GM12878 (cell line): ENCODE measurements at regions not wholly inside any gene's neighbourhood (a gene's known extent, or its start where the extent isn't known, plus 50 kb on each side); places are given as distances from the start of the nearest gene placed in this dataset.

Source experiments
- BHLHE40 ChIP-seq, 2 experiments: fragments of 450-650 bp in 1 of 2; IDR thresholded peaks; 2 replicates each; pipeline ENCODE4 v1.6.1; 2011 to 2017; ENCODE audit warnings: low read depth in 2 of 2, borderline replicate concordance in 1 of 2, improper control_type of control experiment in 1 of 2, low read length in 1 of 2, mild to moderate bottlenecking in 1 of 2
- CHD4 ChIP-seq: fragments of 200-600 bp; sonication (generic); IDR thresholded peaks from 2 replicates; pipeline ENCODE4 v1.6.1; 2016; ENCODE audit warnings: mild to moderate bottlenecking
- DPF2 ChIP-seq: fragments of 450-650 bp; IDR thresholded peaks from 2 replicates; pipeline ENCODE4 v1.6.1; 2017; ENCODE audit warnings: mild to moderate bottlenecking
- EGR1 ChIP-seq, 2 experiments: IDR thresholded peaks; 1 replicate in 1 of 2; 2 replicates in 1 of 2; pipeline ENCODE4 v1.6.1; 2011 to 2012; ENCODE audit warnings: low read depth in 2 of 2, low read length in 2 of 2, borderline replicate concordance in 1 of 2, mild to moderate bottlenecking in 1 of 2, moderate library complexity in 1 of 2
- FOXK2 ChIP-seq: fragments of 450-650 bp; IDR thresholded peaks from 2 replicates; pipeline ENCODE4 v1.6.1; 2017; ENCODE audit warnings: mild to moderate bottlenecking, moderate library complexity
- GATAD2B ChIP-seq: fragments of 450-650 bp; conservative IDR thresholded peaks from 2 replicates; pipeline ENCODE4 v1.6.1; 2017; ENCODE audit warnings: low read depth, mild to moderate bottlenecking, moderate library complexity
- HDAC2 ChIP-seq: fragments of 200-600 bp; sonication (generic); IDR thresholded peaks from 2 replicates; pipeline ENCODE4 v1.6.1; 2017
- POLR2AphosphoS2 ChIP-seq: IDR thresholded peaks from 2 replicates; pipeline ENCODE4 v1.6.1; 2011; ENCODE audit warnings: low read depth, mild to moderate bottlenecking, low read length, improper control_type of control experiment, moderate library complexity
- RAD51 ChIP-seq: fragments of 450-650 bp; IDR thresholded peaks from 2 replicates; pipeline ENCODE4 v1.6.1; 2016; ENCODE audit warnings: moderate library complexity, mild to moderate bottlenecking, inconsistent platforms
- RCOR1 ChIP-seq: conservative IDR thresholded peaks from 2 replicates; pipeline ENCODE4 v1.6.1; 2012; ENCODE audit warnings: low read depth, low read length, improper control_type of control experiment
- SPI1 ChIP-seq: IDR thresholded peaks from 2 replicates; pipeline ENCODE4 v1.6.1; 2011; ENCODE audit warnings: low read depth, mild to moderate bottlenecking, low read length, moderate library complexity, borderline replicate concordance; ENCODE audit not compliant: insufficient read depth
- SREBF2 ChIP-seq: IDR thresholded peaks from 2 replicates; pipeline ENCODE4 v1.6.1; 2012; ENCODE audit warnings: mild to moderate bottlenecking, low read length
- SRF ChIP-seq, 2 experiments: IDR thresholded peaks; 2 replicates each; pipeline ENCODE4 v1.6.1; 2011; ENCODE audit warnings: low read depth in 2 of 2, low read length in 2 of 2, mild to moderate bottlenecking in 1 of 2, moderate library complexity in 1 of 2
- STAT3 ChIP-seq: IDR thresholded peaks from 2 replicates; pipeline ENCODE4 v1.6.1; 2011; ENCODE audit warnings: low read depth, low read length, improper control_type of control experiment
- SUPT20H ChIP-seq: IDR thresholded peaks from 2 replicates; pipeline ENCODE4 v1.6.1; 2011; ENCODE audit warnings: low read depth, mild to moderate bottlenecking, low read length, moderate library complexity, borderline replicate concordance; ENCODE audit not compliant: control insufficient read depth
- SUZ12 ChIP-seq: fragments of 200-600 bp; sonication (generic); IDR thresholded peaks from one replicate; pipeline ENCODE4 v1.6.1; 2018; ENCODE audit warnings: antibody characterized with exemption, mild to moderate bottlenecking; ENCODE audit not compliant: unreplicated experiment
- YBX1 ChIP-seq: fragments of 450-650 bp; IDR thresholded peaks from 2 replicates; pipeline ENCODE4 v1.6.1; 2016; ENCODE audit warnings: antibody characterized with exemption
- ZNF622 ChIP-seq: fragments of 450-650 bp; IDR thresholded peaks from 2 replicates; pipeline ENCODE4 v1.6.1; 2017; ENCODE audit warnings: mild to moderate bottlenecking, inconsistent platforms
- TF ChIP-seq, protein P1 (sequence below): fragments of 450-650 bp; IDR thresholded peaks from 2 replicates; pipeline ENCODE4 v1.6.1; 2018; ENCODE audit warnings: borderline replicate concordance, mild to moderate bottlenecking; ENCODE audit not compliant: partially characterized antibody
- TF ChIP-seq, protein P2 (sequence below): IDR thresholded peaks from 2 replicates; pipeline ENCODE4 v1.6.1; 2011; ENCODE audit warnings: low read depth, low read length, improper control_type of control experiment, borderline replicate concordance
- TF ChIP-seq, protein P3 (sequence below): fragments of 450-650 bp; formaldehyde crosslinking; IDR thresholded peaks from 2 replicates; pipeline ENCODE4 v1.5.0; 2022; ENCODE audit warnings: mild to moderate bottlenecking, missing genetic modification characterization
- TF ChIP-seq, protein P4 (sequence below): IDR thresholded peaks from 2 replicates; pipeline ENCODE4 v1.6.1; 2011; ENCODE audit warnings: borderline replicate concordance, low read depth, mild to moderate bottlenecking, moderate library complexity, low read length; ENCODE audit not compliant: insufficient read depth, poor library complexity, severe bottlenecking

DNA sequence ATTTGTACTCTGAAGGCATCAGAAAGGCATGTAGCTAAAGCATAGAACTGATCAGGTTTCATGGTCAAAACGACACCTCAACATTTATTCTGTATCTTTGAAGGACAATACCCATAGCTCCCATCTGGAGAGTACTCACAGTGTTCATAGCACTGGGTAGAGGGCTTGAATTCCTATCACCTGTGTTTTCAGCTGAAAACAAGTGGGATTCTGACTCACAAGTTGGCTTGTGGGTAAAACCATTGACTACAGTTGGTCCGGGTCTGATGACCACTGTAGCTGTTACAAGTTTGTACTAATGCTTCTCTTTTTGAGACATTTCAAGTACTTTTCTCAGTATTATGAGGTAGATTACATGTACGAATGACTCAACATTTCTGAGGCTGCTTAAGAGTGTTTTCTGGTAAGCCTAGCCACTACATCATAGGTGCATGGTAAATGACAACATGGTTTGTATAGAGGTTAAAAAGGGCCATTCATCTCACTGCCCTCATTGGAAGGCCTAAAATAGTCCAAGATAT, 68.6 kb upstream of the PELI1 start (continued):
- no peak for TF ChIP-seq SRF (IDR thresholded peaks at IDR 0.05; ENCODE audit: low read depth in 2 of 2, low read length in 2 of 2)
- TF ChIP-seq DPF2 = peak; percentile 56
- TF ChIP-seq, protein P1, sequence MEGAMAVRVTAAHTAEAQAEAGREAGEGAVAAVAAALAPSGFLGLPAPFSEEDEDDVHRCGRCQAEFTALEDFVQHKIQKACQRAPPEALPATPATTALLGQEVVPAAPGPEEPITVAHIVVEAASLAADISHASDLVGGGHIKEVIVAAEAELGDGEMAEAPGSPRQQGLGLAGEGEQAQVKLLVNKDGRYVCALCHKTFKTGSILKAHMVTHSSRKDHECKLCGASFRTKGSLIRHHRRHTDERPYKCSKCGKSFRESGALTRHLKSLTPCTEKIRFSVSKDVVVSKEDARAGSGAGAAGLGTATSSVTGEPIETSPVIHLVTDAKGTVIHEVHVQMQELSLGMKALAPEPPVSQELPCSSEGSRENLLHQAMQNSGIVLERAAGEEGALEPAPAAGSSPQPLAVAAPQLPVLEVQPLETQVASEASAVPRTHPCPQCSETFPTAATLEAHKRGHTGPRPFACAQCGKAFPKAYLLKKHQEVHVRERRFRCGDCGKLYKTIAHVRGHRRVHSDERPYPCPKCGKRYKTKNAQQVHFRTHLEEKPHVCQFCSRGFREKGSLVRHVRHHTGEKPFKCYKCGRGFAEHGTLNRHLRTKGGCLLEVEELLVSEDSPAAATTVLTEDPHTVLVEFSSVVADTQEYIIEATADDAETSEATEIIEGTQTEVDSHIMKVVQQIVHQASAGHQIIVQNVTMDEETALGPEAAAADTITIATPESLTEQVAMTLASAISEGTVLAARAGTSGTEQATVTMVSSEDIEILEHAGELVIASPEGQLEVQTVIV = no peak
- TF ChIP-seq SREBF2 = no peak
- no peak for TF ChIP-seq POLR2AphosphoS2
- TF ChIP-seq SPI1 = no peak
- no peak for TF ChIP-seq FOXK2
- TF ChIP-seq RCOR1 = no peak
- TF ChIP-seq ZNF622 = no peak
- TF ChIP-seq YBX1 = no peak
- no peak for TF ChIP-seq SUZ12
- TF ChIP-seq, protein P2, sequence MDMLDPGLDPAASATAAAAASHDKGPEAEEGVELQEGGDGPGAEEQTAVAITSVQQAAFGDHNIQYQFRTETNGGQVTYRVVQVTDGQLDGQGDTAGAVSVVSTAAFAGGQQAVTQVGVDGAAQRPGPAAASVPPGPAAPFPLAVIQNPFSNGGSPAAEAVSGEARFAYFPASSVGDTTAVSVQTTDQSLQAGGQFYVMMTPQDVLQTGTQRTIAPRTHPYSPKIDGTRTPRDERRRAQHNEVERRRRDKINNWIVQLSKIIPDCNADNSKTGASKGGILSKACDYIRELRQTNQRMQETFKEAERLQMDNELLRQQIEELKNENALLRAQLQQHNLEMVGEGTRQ = no peak
- TF ChIP-seq BHLHE40 (IDR thresholded peaks at IDR 0.05; ENCODE audit: borderline replicate concordance in 1 of 2, low read depth in 2 of 2, low read length in 1 of 2) = peak; percentile 39 to 41; a peak in 2 of 4 replicates
- TF ChIP-seq, protein P3, sequence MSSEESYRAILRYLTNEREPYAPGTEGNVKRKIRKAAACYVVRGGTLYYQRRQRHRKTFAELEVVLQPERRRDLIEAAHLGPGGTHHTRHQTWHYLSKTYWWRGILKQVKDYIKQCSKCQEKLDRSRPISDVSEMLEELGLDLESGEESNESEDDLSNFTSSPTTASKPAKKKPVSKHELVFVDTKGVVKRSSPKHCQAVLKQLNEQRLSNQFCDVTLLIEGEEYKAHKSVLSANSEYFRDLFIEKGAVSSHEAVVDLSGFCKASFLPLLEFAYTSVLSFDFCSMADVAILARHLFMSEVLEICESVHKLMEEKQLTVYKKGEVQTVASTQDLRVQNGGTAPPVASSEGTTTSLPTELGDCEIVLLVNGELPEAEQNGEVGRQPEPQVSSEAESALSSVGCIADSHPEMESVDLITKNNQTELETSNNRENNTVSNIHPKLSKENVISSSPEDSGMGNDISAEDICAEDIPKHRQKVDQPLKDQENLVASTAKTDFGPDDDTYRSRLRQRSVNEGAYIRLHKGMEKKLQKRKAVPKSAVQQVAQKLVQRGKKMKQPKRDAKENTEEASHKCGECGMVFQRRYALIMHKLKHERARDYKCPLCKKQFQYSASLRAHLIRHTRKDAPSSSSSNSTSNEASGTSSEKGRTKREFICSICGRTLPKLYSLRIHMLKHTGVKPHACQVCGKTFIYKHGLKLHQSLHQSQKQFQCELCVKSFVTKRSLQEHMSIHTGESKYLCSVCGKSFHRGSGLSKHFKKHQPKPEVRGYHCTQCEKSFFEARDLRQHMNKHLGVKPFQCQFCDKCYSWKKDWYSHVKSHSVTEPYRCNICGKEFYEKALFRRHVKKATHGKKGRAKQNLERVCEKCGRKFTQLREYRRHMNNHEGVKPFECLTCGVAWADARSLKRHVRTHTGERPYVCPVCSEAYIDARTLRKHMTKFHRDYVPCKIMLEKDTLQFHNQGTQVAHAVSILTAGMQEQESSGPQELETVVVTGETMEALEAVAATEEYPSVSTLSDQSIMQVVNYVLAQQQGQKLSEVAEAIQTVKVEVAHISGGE (CRISPR knock-in tag) = no peak
- TF ChIP-seq HDAC2 = no peak
- TF ChIP-seq STAT3 = 0 out of 2 replicates have a peak, but pooled peaks have one; percentile 61
- 0 out of 2 replicates have a peak, but pooled peaks have one; percentile 26 for TF ChIP-seq GATAD2B
- TF ChIP-seq RAD51 = no peak
- TF ChIP-seq CHD4 = no peak
- TF ChIP-seq, protein P4, sequence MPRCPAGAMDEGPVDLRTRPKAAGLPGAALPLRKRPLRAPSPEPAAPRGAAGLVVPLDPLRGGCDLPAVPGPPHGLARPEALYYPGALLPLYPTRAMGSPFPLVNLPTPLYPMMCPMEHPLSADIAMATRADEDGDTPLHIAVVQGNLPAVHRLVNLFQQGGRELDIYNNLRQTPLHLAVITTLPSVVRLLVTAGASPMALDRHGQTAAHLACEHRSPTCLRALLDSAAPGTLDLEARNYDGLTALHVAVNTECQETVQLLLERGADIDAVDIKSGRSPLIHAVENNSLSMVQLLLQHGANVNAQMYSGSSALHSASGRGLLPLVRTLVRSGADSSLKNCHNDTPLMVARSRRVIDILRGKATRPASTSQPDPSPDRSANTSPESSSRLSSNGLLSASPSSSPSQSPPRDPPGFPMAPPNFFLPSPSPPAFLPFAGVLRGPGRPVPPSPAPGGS = peak; percentile 52
- no peak for TF ChIP-seq EGR1 (IDR thresholded peaks at IDR 0.05; ENCODE audit: borderline replicate concordance in 1 of 2, low read depth in 2 of 2, low read length in 2 of 2)
- TF ChIP-seq SUPT20H = no peak
